HepG2 (cell line): ENCODE measurements at regions not wholly inside any gene's neighbourhood (a gene's known extent, or its start where the extent isn't known, plus 50 kb on each side); places are given as distances from the start of the nearest gene placed in this dataset.
A peak's percentile ranks its signal among the peaks of the same experiment; 100 is the strongest.

Experiments used
- CREM ChIP-seq, 2 experiments: sonication (generic) in 1 of 2; formaldehyde crosslinking in 1 of 2; IDR thresholded peaks; 2 replicates each; pipeline versions ENCODE4 v1.4.0 to v1.6.1; 2016 to 2020; ENCODE audit warnings: antibody characterized with exemption in 1 of 2, mild to moderate bottlenecking in 1 of 2, missing genetic modification reagents in 1 of 2
- ELK4 ChIP-seq: sonication (generic); formaldehyde crosslinking; IDR thresholded peaks from 2 replicates; pipeline ENCODE4 v1.9.0; 2021; ENCODE audit warnings: missing genetic modification reagents, borderline replicate concordance
- FOSL2 ChIP-seq: sonication (generic); formaldehyde crosslinking; IDR thresholded peaks from 2 replicates; pipeline ENCODE4 v1.4.0; 2020; ENCODE audit warnings: missing genetic modification reagents
- HMG20B ChIP-seq: conservative IDR thresholded peaks from 2 replicates; pipeline ENCODE4 v1.6.1; 2016; ENCODE audit warnings: missing genetic modification reagents, missing compliant biosample characterization
- IKZF5 ChIP-seq: IDR thresholded peaks from 2 replicates; pipeline ENCODE4 v1.6.1; 2018; ENCODE audit warnings: missing genetic modification reagents, mild to moderate bottlenecking, missing compliant biosample characterization
- MLX ChIP-seq: IDR thresholded peaks from 2 replicates; pipeline ENCODE4 v1.6.1; 2016
- NR2F1 ChIP-seq, 2 experiments: fragments of 450-650 bp in 1 of 2; formaldehyde crosslinking in 1 of 2; IDR thresholded peaks; 2 replicates each; pipeline versions ENCODE4 v1.5.0 to v1.6.1; 2016 to 2020; ENCODE audit warnings: mild to moderate bottlenecking in 1 of 2, missing compliant biosample characterization in 1 of 2, missing genetic modification reagents in 1 of 2, moderate library complexity in 1 of 2
- PATZ1 ChIP-seq: sonication (generic); formaldehyde crosslinking; IDR thresholded peaks from 2 replicates; pipeline ENCODE4 v1.4.0; 2020; ENCODE audit warnings: missing genetic modification reagents
- PAX8 ChIP-seq: sonication (generic); formaldehyde crosslinking; IDR thresholded peaks from 2 replicates; pipeline ENCODE4 v1.8.0; 2022; ENCODE audit warnings: mild to moderate bottlenecking, missing genetic modification reagents, borderline replicate concordance
- PBX3 ChIP-seq: sonication (generic); formaldehyde crosslinking; IDR thresholded peaks from 2 replicates; pipeline ENCODE4 v1.8.1; 2023; ENCODE audit warnings: missing genetic modification reagents, inconsistent platforms, borderline replicate concordance
- PHF8 ChIP-seq: sonication (generic); formaldehyde crosslinking; IDR thresholded peaks from 2 replicates; pipeline ENCODE4 v1.5.0; 2020; ENCODE audit warnings: missing genetic modification reagents
- PLSCR1 ChIP-seq: sonication (generic); formaldehyde crosslinking; IDR thresholded peaks from 2 replicates; pipeline ENCODE4 v1.5.0; 2020; ENCODE audit warnings: missing genetic modification reagents, mild to moderate bottlenecking, borderline replicate concordance
- RCOR2 ChIP-seq: IDR thresholded peaks from 2 replicates; pipeline ENCODE4 v1.6.1; 2016; ENCODE audit warnings: missing biosample characterization, missing genetic modification reagents
- TBX2 ChIP-seq: sonication (generic); formaldehyde crosslinking; IDR thresholded peaks from 2 replicates; pipeline ENCODE4 v1.5.0; 2020; ENCODE audit warnings: missing genetic modification reagents, mild to moderate bottlenecking, borderline replicate concordance
- XRCC5 ChIP-seq: fragments of 200-400 bp; formaldehyde crosslinking; optimal IDR thresholded peaks from 2 replicates; pipeline ENCODE3; 2017; ENCODE audit warnings: mild to moderate bottlenecking, low read length
- ZGPAT ChIP-seq: IDR thresholded peaks from 2 replicates; pipeline ENCODE4 v1.6.1; 2016; ENCODE audit warnings: mild to moderate bottlenecking
- ZNF256 ChIP-seq: sonication (generic); formaldehyde crosslinking; conservative IDR thresholded peaks from 2 replicates; pipeline ENCODE4 v1.4.0; 2020; ENCODE audit warnings: missing genetic modification reagents
- ZNF549 ChIP-seq: sonication (generic); formaldehyde crosslinking; IDR thresholded peaks from 2 replicates; pipeline ENCODE4 v1.5.0; 2020; ENCODE audit warnings: missing genetic modification reagents
- ZNF597 ChIP-seq: sonication (generic); formaldehyde crosslinking; IDR thresholded peaks from 2 replicates; pipeline ENCODE4 v1.5.0; 2020; ENCODE audit warnings: missing genetic modification reagents

GRCh38 chr13:22793598-22794134 is 387.1 kb upstream of the SGCG start (continued):
- TF ChIP-seq PATZ1 (0 out of 2 replicates have a peak, but pooled peaks have one; percentile 38), ELK4 (no peak), CREM (IDR thresholded peaks at IDR 0.05) (peak; percentile 79), CREM (CRISPR knock-in tag; IDR thresholded peaks at IDR 0.05) (no peak), IKZF5 (CRISPR knock-in tag) (peak; percentile 69; the same call in 1 of the 2 replicates), PBX3 (0 out of 2 replicates have a peak, but pooled peaks have one; percentile 28), MLX (CRISPR knock-in tag) (no peak), ZNF597 (CRISPR knock-in tag) (no peak), PAX8 (CRISPR knock-in tag) (no peak), NR2F1 (CRISPR knock-in tag; IDR thresholded peaks at IDR 0.05) (peak; percentile 32 to 39; a peak in 2 of 4 replicates), HMG20B (peak; percentile 10; the same call in 1 of the 2 replicates), ZGPAT (peak; percentile 57; the same call in 1 of the 2 replicates), PHF8 (CRISPR knock-in tag) (0 out of 2 replicates have a peak, but pooled peaks have one; percentile 25), TBX2 (peak; percentile 72), PLSCR1 (CRISPR knock-in tag) (no peak), ZNF256 (CRISPR knock-in tag) (no peak), RCOR2 (CRISPR knock-in tag) (0 out of 2 replicates have a peak, but pooled peaks have one; percentile 37), ZNF549 (CRISPR knock-in tag) (no peak), XRCC5 (peak; percentile 85), FOSL2 (CRISPR knock-in tag) (peak; percentile 90)
